Coronary artery (tissue), 2 donors: ENCODE measurements at regions not wholly inside any gene's neighbourhood (a gene's known extent, or its start where the extent isn't known, plus 50 kb on each side); places are given as distances from the start of the nearest gene placed in this dataset.

Experiments
- DNase-seq: peaks from one replicate; pipeline ENCODE4 v3.0.0-alpha.2; 2017; ENCODE audit warnings: low spot score
- H3K27ac ChIP-seq, 2 donors: fragments of 200-600 bp; sonication (generic); one replicate each; pipeline ENCODE4 v1.5.1; 2016 to 2019
- H3K4me3 ChIP-seq: fragments of 200-600 bp; sonication (generic); 2 replicates; pipeline ENCODE4 v1.5.1; 2016; ENCODE audit warnings: mild to moderate bottlenecking, moderate library complexity
- CTCF ChIP-seq: fragments of 200-600 bp; sonication (generic); IDR thresholded peaks from one replicate; pipeline ENCODE4 v1.5.1; 2019; ENCODE audit warnings: antibody characterized with exemption

- Histone ChIP-seq H3K4me3 (no peak overlapping the region), H3K27ac (no peak overlapping the region)
- DNase-seq = no peak
- TF ChIP-seq CTCF = no peak
Observed at GRCh38 chr2:7962161-7962560, 719.7 kb upstream of the ID2 start.

- DNase-seq = no peak
- no peak for TF ChIP-seq CTCF
- no peak overlapping the region for H3K4me3 ChIP-seq
- H3K27ac ChIP-seq = no peak overlapping the region
Observed at GRCh38 chr2:7963787-7964186, 718.1 kb upstream of the ID2 start.

- no peak for TF ChIP-seq CTCF
- H3K27ac ChIP-seq = no peak overlapping the region
- H3K4me3 ChIP-seq = no peak overlapping the region
- DNase-seq = no peak
Observed at GRCh38 chr2:7966032-7966431, 715.8 kb upstream of the ID2 start.

- H3K4me3 ChIP-seq = no peak overlapping the region
- H3K27ac ChIP-seq = no peak overlapping the region
- no peak for DNase-seq
- TF ChIP-seq CTCF = no peak
Observed at GRCh38 chr2:7967707-7968405, 714.0 kb upstream of the ID2 start.

GRCh38 chr2:7969756-7970515, 711.9 kb upstream of the ID2 start:
- no peak overlapping the region for H3K27ac ChIP-seq
- no peak for DNase-seq
- no peak overlapping the region for H3K4me3 ChIP-seq
- no peak for TF ChIP-seq CTCF

GRCh38 chr2:7971248-7971647, 710.6 kb upstream of the ID2 start:
- no peak for DNase-seq
- Histone ChIP-seq H3K27ac (no peak overlapping the region), H3K4me3 (no peak overlapping the region)
- no peak for TF ChIP-seq CTCF

- no peak overlapping the region for H3K27ac ChIP-seq
- no peak overlapping the region for H3K4me3 ChIP-seq
- TF ChIP-seq CTCF = no peak
- DNase-seq = no peak
Observed at GRCh38 chr2:7971841-7972240, 710.0 kb upstream of the ID2 start.
